ENCODE measurements at regions not wholly inside any gene's neighbourhood (a gene's known extent, or its start where the extent isn't known, plus 50 kb on each side); places are given as distances from the start of the nearest gene placed in this dataset.

DNA sequence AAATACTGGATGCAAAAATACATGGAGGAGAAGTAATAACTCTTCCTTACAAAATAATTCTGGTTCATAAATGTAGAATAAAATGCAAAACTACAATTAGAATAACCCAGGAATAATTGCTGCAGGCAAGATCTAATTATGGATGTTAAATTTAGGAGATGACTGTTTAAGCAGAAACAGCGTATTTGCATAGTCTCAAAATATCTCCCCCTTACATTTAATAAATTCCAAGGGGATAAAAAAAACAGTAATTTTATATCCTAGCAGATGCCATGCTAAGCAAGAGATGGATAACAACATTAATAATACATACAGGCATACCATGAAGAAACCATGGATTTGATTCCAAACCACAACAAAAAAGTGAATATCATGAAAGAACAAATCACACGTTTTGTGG, 1253.1 kb upstream of the MIR17HG start:
- Histone ChIP-seq H3K79me2 (replicated peaks; ENCODE audit: insufficient read depth) (no peaks in the 10 kb centered on the region), H3K36me3 (ENCODE audit: insufficient read depth) (no peaks in the 10 kb centered on the region), H3K4me3 (no peak overlapping the region), H3K27me3 (ENCODE audit: insufficient read depth) (no peaks in the 10 kb centered on the region), H3K4me2 (no peak overlapping the region), H2AFZ (no peak overlapping the region), H3K4me1 (ENCODE audit: insufficient read depth) (peaks cover 14% of the 10 kb centered on the region), H3K9me2 (ENCODE audit: insufficient read depth) (no peaks in the 10 kb centered on the region; the same call in 1 of the 2 replicates), H4K20me1 (replicated peaks; ENCODE audit: insufficient read depth) (no peaks in the 10 kb centered on the region), H3F3A (replicated peaks; ENCODE audit: low read depth) (no peaks in the 10 kb centered on the region), H3K27ac (ENCODE audit: low read depth) (no peak overlapping the region)
- DNase-seq (ENCODE audit: low spot score): no peak
- Mint-ChIP-seq H3K4me3 (no peak overlapping the region), H3K9me3 (no peaks in the 10 kb centered on the region), H3K27me3 (ENCODE audit: insufficient read depth, low read depth, poor library complexity) (no peaks in the 10 kb centered on the region), H3K36me3 (ENCODE audit: low read depth) (no peaks in the 10 kb centered on the region), H3K4me1 (no peaks in the 10 kb centered on the region), H3K27ac (no peak overlapping the region)
- TF ChIP-seq STAT1 (IDR thresholded peaks at IDR 0.05; ENCODE audit: unreplicated experiment) (no peak), ZNF114 (CRISPR knock-in tag; IDR thresholded peaks at IDR 0.05) (no peak), CREB1 (CRISPR knock-in tag; IDR thresholded peaks at IDR 0.05; ENCODE audit: low read depth) (no peak), JUNB (IDR thresholded peaks at IDR 0.05; ENCODE audit: unreplicated experiment) (no peak), ZNF331 (CRISPR knock-in tag; IDR thresholded peaks at IDR 0.05; ENCODE audit: low read depth) (no peak), EZH2 (IDR thresholded peaks at IDR 0.05; ENCODE audit: low read depth, unreplicated experiment) (no peak), POLR2AphosphoS5 (IDR thresholded peaks at IDR 0.05; ENCODE audit: low read depth) (no peak)
- TF ChIP-seq, protein P1, sequence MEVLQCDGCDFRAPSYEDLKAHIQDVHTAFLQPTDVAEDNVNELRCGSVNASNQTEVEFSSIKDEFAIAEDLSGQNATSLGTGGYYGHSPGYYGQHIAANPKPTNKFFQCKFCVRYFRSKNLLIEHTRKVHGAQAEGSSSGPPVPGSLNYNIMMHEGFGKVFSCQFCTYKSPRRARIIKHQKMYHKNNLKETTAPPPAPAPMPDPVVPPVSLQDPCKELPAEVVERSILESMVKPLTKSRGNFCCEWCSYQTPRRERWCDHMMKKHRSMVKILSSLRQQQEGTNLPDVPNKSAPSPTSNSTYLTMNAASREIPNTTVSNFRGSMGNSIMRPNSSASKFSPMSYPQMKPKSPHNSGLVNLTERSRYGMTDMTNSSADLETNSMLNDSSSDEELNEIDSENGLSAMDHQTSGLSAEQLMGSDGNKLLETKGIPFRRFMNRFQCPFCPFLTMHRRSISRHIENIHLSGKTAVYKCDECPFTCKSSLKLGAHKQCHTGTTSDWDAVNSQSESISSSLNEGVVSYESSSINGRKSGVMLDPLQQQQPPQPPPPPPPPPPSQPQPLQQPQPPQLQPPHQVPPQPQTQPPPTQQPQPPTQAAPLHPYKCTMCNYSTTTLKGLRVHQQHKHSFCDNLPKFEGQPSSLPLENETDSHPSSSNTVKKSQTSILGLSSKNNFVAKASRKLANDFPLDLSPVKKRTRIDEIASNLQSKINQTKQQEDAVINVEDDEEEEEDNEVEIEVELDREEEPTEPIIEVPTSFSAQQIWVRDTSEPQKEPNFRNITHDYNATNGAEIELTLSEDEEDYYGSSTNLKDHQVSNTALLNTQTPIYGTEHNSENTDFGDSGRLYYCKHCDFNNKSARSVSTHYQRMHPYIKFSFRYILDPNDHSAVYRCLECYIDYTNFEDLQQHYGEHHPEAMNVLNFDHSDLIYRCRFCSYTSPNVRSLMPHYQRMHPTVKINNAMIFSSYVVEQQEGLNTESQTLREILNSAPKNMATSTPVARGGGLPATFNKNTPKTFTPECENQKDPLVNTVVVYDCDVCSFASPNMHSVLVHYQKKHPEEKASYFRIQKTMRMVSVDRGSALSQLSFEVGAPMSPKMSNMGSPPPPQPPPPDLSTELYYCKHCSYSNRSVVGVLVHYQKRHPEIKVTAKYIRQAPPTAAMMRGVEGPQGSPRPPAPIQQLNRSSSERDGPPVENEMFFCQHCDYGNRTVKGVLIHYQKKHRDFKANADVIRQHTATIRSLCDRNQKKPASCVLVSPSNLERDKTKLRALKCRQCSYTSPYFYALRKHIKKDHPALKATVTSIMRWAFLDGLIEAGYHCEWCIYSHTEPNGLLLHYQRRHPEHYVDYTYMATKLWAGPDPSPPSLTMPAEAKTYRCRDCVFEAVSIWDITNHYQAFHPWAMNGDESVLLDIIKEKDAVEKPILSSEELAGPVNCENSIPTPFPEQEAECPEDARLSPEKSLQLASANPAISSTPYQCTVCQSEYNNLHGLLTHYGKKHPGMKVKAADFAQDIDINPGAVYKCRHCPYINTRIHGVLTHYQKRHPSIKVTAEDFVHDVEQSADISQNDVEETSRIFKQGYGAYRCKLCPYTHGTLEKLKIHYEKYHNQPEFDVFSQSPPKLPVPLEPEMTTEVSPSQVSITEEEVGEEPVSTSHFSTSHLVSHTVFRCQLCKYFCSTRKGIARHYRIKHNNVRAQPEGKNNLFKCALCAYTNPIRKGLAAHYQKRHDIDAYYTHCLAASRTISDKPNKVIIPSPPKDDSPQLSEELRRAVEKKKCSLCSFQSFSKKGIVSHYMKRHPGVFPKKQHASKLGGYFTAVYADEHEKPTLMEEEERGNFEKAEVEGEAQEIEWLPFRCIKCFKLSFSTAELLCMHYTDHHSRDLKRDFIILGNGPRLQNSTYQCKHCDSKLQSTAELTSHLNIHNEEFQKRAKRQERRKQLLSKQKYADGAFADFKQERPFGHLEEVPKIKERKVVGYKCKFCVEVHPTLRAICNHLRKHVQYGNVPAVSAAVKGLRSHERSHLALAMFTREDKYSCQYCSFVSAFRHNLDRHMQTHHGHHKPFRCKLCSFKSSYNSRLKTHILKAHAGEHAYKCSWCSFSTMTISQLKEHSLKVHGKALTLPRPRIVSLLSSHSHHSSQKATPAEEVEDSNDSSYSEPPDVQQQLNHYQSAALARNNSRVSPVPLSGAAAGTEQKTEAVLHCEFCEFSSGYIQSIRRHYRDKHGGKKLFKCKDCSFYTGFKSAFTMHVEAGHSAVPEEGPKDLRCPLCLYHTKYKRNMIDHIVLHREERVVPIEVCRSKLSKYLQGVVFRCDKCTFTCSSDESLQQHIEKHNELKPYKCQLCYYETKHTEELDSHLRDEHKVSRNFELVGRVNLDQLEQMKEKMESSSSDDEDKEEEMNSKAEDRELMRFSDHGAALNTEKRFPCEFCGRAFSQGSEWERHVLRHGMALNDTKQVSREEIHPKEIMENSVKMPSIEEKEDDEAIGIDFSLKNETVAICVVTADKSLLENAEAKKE (CRISPR knock-in tag; IDR thresholded peaks at IDR 0.05): no peak
- TF ChIP-seq, protein P2, sequence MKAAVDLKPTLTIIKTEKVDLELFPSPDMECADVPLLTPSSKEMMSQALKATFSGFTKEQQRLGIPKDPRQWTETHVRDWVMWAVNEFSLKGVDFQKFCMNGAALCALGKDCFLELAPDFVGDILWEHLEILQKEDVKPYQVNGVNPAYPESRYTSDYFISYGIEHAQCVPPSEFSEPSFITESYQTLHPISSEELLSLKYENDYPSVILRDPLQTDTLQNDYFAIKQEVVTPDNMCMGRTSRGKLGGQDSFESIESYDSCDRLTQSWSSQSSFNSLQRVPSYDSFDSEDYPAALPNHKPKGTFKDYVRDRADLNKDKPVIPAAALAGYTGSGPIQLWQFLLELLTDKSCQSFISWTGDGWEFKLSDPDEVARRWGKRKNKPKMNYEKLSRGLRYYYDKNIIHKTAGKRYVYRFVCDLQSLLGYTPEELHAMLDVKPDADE (IDR thresholded peaks at IDR 0.05): no peak
- no peak for ATAC-seq

Measured in GM23338 (cell line).